SK-N-SH treated with all-trans-retinoic acid at 6 μM for 48 hours (cell line): ENCODE measurements at regions not wholly inside any gene's neighbourhood (a gene's known extent, or its start where the extent isn't known, plus 50 kb on each side); places are given as distances from the start of the nearest gene placed in this dataset.

Experiments
- CSDC2 ChIP-seq: fragments of 250-450 bp; sonication (Bioruptor Pico); IDR thresholded peaks from 2 replicates; pipeline ENCODE4 v1.5.0; 2020; ENCODE audit warnings: mild to moderate bottlenecking, moderate library complexity
- GLIS3 ChIP-seq: fragments of 250-450 bp; sonication (Bioruptor Pico); IDR thresholded peaks from 2 replicates; pipeline ENCODE4 v1.5.0; 2020; ENCODE audit warnings: mild to moderate bottlenecking, moderate library complexity
- TSHZ2 ChIP-seq: fragments of 250-450 bp; sonication (Bioruptor Pico); IDR thresholded peaks from 2 replicates; pipeline ENCODE4 v1.5.0; 2020; ENCODE audit warnings: mild to moderate bottlenecking, moderate library complexity
- ZFP3 ChIP-seq: fragments of 250-450 bp; sonication (Bioruptor Pico); IDR thresholded peaks from 2 replicates; pipeline ENCODE4 v1.5.0; 2020; ENCODE audit warnings: mild to moderate bottlenecking, moderate library complexity
- ZFP30 ChIP-seq: fragments of 450-650 bp; formaldehyde crosslinking; IDR thresholded peaks from 2 replicates; pipeline ENCODE4 v1.5.0; 2022; ENCODE audit warnings: mild to moderate bottlenecking, moderate library complexity
- ZNF565 ChIP-seq: fragments of 450-650 bp; formaldehyde crosslinking; conservative IDR thresholded peaks from 2 replicates; pipeline ENCODE4 v1.5.0; 2020; ENCODE audit warnings: low read depth, mild to moderate bottlenecking, moderate library complexity
- ZNF8 ChIP-seq: fragments of 450-650 bp; formaldehyde crosslinking; IDR thresholded peaks from 2 replicates; pipeline ENCODE4 v1.5.0; 2020; ENCODE audit warnings: mild to moderate bottlenecking, moderate library complexity

GRCh38 chr9:22214497-22215031, 205.5 kb upstream of the CDKN2B start:
- TF ChIP-seq ZNF565 (CRISPR knock-in tag) (no peak), ZNF8 (CRISPR knock-in tag) (no peak), GLIS3 (CRISPR knock-in tag) (no peak), CSDC2 (CRISPR knock-in tag) (no peak), TSHZ2 (CRISPR knock-in tag) (no peak), ZFP30 (CRISPR knock-in tag) (no peak), ZFP3 (CRISPR knock-in tag) (no peak)
